Fibroblast of skin of right biceps (primary cell): ENCODE measurements at regions not wholly inside any gene's neighbourhood (a gene's known extent, or its start where the extent isn't known, plus 50 kb on each side); places are given as distances from the start of the nearest gene placed in this dataset.
"Not testable (repeated sequence)": the region's sequence is repeated elsewhere in the genome, so short reads cannot be mapped to it uniquely, and the experiment has no call there.

ENCODE experiments used
- DNase-seq: peaks from one replicate; pipeline ENCODE4 v3.0.0-alpha.2; 2013

GRCh38 chr2:185274718-185275484 lies 463.7 kb upstream of the FSIP2 start:
- no peak for DNase-seq

GRCh38 chr2:185275979-185276378 lies 462.6 kb upstream of the FSIP2 start:
- DNase-seq = not testable (repeated sequence)

- DNase-seq = no peak
These were observed 459.8 kb upstream of the FSIP2 start for GRCh38 chr2:185278761-185279160.

- DNase-seq = peak; percentile 1
These were observed 458.6 kb upstream of the FSIP2 start for GRCh38 chr2:185279999-185280398.

- no peak for DNase-seq
These were observed 453.9 kb upstream of the FSIP2 start for GRCh38 chr2:185284696-185285095.

- DNase-seq = not testable (repeated sequence)
These were observed 448.6 kb upstream of the FSIP2 start for GRCh38 chr2:185290012-185290411.

- DNase-seq = peak; percentile 44
These were observed 447.5 kb upstream of the FSIP2 start for GRCh38 chr2:185291035-185291647.

- DNase-seq = no peak
These were observed 438.7 kb upstream of the FSIP2 start for GRCh38 chr2:185299867-185300266.

- DNase-seq = no peak
These were observed 432.5 kb upstream of the FSIP2 start for GRCh38 chr2:185306119-185306518.

GRCh38 chr2:185316383-185316782 lies 422.2 kb upstream of the FSIP2 start:
- no peak for DNase-seq

- no peak for DNase-seq
These were observed 420.3 kb upstream of the FSIP2 start for GRCh38 chr2:185318271-185318724.

GRCh38 chr2:185335879-185336278 lies 402.7 kb upstream of the FSIP2 start:
- DNase-seq = no peak

- DNase-seq = no peak
These were observed 401.6 kb upstream of the FSIP2 start for GRCh38 chr2:185337033-185337432.

- DNase-seq = no peak
These were observed 400.5 kb upstream of the FSIP2 start for GRCh38 chr2:185338104-185338503.

GRCh38 chr2:185347445-185347844 lies 391.2 kb upstream of the FSIP2 start:
- no peak for DNase-seq

GRCh38 chr2:185360776-185361175 lies 377.8 kb upstream of the FSIP2 start:
- no peak for DNase-seq

- peak; percentile 39 for DNase-seq
These were observed 366.4 kb upstream of the FSIP2 start for GRCh38 chr2:185372188-185372587.

GRCh38 chr2:185373229-185373628 lies 365.4 kb upstream of the FSIP2 start:
- peak; percentile 3 for DNase-seq

GRCh38 chr2:185374878-185375277 lies 363.7 kb upstream of the FSIP2 start:
- DNase-seq = no peak

- DNase-seq = no peak
These were observed 362.9 kb upstream of the FSIP2 start for GRCh38 chr2:185375731-185376130.

GRCh38 chr2:185381631-185382030 lies 357.0 kb upstream of the FSIP2 start:
- no peak for DNase-seq

GRCh38 chr2:185384822-185385560 lies 353.6 kb upstream of the FSIP2 start:
- DNase-seq = peak; percentile 2

- no peak for DNase-seq
These were observed 350.4 kb upstream of the FSIP2 start for GRCh38 chr2:185388226-185388625.

GRCh38 chr2:185391543-185391942 lies 347.1 kb upstream of the FSIP2 start:
- no peak for DNase-seq
